KOPT-K1 (cell line): ENCODE measurements at regions not wholly inside any gene's neighbourhood (a gene's known extent, or its start where the extent isn't known, plus 50 kb on each side); places are given as distances from the start of the nearest gene placed in this dataset.

ENCODE experiments used
- H3K27ac ChIP-seq: fragments of 200-600 bp; sonication (generic); 2 replicates; pipeline ENCODE4 v1.5.1; 2016; ENCODE audit warnings: antibody characterized with exemption, mild to moderate bottlenecking, low read depth, low read length; ENCODE audit not compliant: poor library complexity, severe bottlenecking
- H3K36me3 ChIP-seq: fragments of 200-600 bp; sonication (generic); 2 replicates; pipeline ENCODE4 v1.5.1; 2017; ENCODE audit warnings: antibody characterized with exemption, mild to moderate bottlenecking, low read length, moderate library complexity; ENCODE audit not compliant: insufficient read depth
- H3K9me3 ChIP-seq: fragments of 200-600 bp; sonication (generic); 2 replicates; pipeline ENCODE4 v1.5.1; 2017; ENCODE audit warnings: antibody characterized with exemption, low read length, mild to moderate bottlenecking; ENCODE audit not compliant: insufficient read depth, poor library complexity, severe bottlenecking

DNA sequence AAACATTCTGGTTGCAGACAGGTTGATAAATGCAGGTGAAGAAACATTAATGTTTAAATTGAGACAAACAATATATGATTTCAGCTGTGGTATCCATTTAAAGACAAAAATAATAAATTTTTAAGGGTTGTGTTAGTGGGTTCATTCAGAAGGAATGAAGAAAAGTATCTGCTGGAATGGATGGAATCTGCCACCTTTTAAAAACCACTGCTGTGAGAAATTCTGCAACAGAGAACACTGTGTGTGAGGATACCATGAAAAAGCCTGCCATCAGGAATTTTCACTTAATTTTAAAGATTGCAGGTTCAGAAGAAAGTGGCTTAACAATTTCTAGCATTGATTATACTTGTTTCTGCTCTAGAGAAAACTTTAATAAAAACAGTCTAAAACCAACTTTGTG lies 184.6 kb upstream of the SOX5 start:
- H3K9me3 ChIP-seq, result no peaks in the 10 kb centered on the region
- no peaks in the 10 kb centered on the region for H3K36me3 ChIP-seq
- no peak overlapping the region for H3K27ac ChIP-seq

DNA sequence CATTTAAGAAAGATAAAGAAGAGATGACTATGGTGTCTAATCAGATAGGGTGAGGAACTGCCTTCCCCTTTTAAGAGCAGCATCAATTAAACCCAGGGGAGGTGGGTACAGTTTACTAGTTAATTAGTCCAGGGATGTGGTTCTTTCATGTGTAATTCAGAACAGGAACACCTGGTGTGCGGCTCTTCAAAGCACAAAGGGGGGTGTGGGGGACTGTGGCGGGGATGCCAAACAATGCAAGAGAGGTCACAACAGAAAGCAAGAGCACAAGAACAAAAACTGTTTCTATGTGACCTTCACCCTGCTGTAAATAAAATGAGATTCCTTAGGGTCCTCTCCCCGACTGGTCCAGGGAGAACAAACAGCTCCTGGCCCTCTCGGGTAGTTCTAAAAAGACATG lies 183.9 kb upstream of the SOX5 start:
- Histone ChIP-seq H3K36me3 (no peaks in the 10 kb centered on the region), H3K9me3 (no peaks in the 10 kb centered on the region), H3K27ac (no peak overlapping the region)

DNA sequence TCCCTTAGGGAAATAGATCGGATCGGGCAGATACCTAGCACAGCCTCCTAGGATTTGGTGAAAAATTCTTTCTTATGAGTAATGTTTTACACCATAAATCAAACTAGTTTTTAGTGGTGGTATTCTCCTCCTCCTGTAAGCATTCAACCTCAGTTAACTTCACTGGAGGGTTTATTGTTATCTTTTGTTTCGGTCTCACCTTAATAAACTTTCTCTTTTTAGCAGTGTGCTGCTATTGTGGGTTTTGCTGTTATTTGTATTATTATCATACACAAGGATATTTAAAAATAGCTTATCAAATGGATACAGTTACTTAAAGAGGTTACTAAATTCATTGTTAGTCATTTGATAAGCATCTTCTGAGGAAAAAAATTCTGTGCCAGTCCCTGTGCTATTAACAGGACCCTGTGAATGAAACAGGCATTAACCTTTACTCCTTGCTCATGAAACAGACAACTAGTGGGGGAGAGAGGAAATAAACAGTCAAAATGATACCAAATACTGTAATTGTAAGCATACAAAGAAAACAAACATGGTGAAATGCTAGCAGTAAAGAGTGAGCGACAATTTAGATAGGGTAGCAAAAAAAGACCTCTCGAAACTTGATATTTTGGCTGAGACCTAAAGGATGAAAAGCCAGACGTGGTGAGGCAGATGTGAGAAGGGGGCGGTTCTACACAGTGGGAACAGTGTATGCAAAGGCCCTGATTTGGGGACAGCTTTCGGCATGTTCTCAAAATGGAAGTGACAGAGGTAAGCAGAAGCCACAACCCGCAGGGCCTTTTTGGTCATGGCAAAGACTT lies 178.7 kb upstream of the SOX5 start:
- Histone ChIP-seq H3K9me3 (no peaks in the 10 kb centered on the region), H3K27ac (no peak overlapping the region), H3K36me3 (no peaks in the 10 kb centered on the region)

DNA sequence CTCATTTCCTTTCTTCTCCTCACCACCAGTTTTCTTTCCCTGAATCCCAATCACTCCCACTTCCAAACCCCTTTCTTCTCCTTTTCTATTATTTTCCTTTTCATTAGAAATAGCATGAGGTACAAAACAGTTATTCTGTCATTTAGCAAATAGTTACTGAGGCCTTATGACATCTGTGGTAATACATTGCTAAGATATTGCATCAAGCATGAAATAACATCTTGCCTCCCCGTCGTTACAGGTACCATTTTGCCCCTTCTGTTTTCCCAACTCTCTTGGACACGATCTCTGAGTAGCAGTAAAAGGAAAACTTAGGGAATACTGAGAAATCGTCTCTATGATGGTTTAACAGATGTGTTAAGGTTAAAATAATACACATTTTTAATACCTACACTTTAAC lies 175.8 kb upstream of the SOX5 start:
- Histone ChIP-seq H3K27ac (no peak overlapping the region), H3K36me3 (no peaks in the 10 kb centered on the region), H3K9me3 (no peaks in the 10 kb centered on the region)

DNA sequence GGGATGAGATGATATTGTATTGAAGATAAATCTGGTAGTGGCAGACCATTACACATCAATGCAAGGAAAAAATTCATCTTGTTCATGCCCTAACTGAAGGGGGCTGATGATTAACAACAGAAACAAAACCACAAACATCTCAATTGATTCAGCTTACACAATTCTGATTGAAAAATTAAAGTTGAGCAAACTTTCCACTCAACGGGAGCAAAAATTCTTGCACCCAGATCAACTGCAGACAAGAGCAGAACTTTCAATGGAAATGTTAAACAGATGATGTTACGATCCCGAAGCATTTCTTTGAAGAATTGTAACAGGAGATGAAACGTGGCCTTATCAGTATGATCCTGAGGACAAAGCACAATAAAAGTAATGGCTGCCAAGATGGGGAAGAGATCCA lies 172.4 kb upstream of the SOX5 start:
- no peaks in the 10 kb centered on the region for H3K36me3 ChIP-seq
- no peak overlapping the region for H3K27ac ChIP-seq
- H3K9me3 ChIP-seq, result no peaks in the 10 kb centered on the region

DNA sequence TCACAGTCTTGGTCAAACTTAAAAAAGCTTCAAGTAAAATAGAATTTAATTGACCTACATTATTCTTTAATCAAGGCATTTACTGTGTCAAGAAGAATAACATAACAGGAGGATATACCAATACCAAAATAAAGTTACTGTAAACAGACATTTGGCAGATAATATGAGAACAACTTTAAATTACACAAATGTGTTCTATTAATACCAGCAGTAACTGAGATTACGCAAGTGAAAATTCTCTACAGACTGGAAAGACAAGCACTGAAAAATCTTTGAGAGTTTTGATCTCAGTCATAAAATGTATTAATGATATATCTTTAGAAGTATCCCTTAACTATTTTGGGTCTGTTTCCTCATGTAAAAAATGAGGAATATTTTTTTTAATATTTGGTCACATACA lies 169.2 kb upstream of the SOX5 start:
- H3K36me3 ChIP-seq, result no peaks in the 10 kb centered on the region
- no peak overlapping the region for H3K27ac ChIP-seq

DNA sequence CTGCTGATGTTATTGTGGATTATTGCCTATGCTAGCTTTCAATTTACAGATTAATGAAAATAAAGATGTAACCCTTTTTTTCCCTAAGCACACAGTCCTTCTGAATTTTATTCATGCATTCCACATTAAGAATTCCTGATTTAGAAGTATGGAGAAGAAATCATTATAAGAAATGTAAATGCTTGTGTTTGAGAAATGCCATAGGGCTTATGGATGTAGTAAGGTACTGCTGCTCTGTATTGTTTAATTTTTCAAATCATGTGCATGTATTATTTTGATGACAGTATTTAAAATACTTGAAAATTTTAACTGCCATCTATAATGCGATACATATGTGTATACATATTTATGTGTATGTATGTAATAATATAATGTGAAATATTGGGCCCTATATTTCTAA lies 167.1 kb upstream of the SOX5 start:
- no peaks in the 10 kb centered on the region for H3K9me3 ChIP-seq
- H3K36me3 ChIP-seq, result no peaks in the 10 kb centered on the region
- H3K27ac ChIP-seq, result no peak overlapping the region

More for the DNA sequence above, 169.2 kb upstream of the SOX5 start:
- H3K9me3 ChIP-seq, result no peaks in the 10 kb centered on the region

DNA sequence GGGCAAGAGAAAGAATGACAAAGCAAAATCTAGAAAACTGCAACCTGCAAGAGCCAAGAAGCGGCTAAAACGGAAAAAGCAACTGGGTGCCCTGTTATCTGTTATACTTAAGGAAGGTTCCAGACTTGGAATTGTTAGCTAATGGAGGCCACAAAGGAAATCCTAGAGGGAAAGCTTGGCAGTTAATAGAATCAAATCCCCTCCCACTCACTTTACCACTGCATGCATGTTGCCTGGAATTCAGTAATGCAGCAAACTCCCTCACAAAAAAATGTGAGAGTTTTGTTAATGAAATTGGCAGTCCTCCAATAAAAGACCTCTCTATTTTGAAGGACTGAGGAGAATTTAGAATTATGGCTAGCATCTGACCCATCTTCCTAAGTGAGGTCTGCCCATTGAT lies 164.2 kb upstream of the SOX5 start:
- Histone ChIP-seq H3K36me3 (no peaks in the 10 kb centered on the region), H3K27ac (no peak overlapping the region), H3K9me3 (no peaks in the 10 kb centered on the region)

DNA sequence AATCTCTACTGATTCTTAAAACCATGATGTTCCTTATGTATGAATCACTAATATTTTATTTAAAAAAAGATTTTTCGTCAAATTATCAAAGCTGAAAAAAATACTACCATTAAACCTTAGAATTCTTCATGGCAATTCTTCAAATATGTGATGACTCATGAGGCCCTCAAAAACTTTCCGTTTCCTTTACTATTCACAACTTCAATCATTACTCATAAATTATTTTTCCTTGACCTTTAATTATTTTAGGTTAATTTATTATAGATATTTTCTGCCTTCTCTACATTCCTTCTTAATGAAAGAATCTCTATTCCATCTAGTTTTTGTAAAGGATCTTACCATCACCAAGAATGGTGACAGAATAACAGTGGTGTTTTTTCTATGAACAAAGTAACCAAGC lies 162.1 kb upstream of the SOX5 start:
- Histone ChIP-seq H3K36me3 (no peaks in the 10 kb centered on the region), H3K9me3 (no peaks in the 10 kb centered on the region), H3K27ac (no peak overlapping the region)

DNA sequence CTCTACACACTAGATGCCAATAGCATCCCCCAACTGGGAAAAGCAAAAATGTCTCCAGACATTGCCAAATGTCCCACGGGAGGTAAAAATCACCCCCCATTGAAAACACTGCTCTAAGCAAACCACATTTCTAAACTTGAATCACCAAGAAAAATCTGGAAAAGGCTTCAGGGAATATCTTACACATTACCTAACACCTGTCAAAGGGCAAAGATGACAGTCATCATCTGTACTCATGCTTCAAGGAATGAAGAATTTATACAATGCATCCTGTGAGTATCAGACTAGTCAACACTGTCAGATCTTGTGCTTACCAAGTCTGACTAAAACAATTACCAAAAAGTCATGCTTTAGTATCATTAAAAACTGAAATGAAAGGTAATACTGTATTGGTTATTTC lies 161.6 kb upstream of the SOX5 start:
- Histone ChIP-seq H3K36me3 (no peaks in the 10 kb centered on the region), H3K9me3 (no peaks in the 10 kb centered on the region), H3K27ac (no peak overlapping the region)

DNA sequence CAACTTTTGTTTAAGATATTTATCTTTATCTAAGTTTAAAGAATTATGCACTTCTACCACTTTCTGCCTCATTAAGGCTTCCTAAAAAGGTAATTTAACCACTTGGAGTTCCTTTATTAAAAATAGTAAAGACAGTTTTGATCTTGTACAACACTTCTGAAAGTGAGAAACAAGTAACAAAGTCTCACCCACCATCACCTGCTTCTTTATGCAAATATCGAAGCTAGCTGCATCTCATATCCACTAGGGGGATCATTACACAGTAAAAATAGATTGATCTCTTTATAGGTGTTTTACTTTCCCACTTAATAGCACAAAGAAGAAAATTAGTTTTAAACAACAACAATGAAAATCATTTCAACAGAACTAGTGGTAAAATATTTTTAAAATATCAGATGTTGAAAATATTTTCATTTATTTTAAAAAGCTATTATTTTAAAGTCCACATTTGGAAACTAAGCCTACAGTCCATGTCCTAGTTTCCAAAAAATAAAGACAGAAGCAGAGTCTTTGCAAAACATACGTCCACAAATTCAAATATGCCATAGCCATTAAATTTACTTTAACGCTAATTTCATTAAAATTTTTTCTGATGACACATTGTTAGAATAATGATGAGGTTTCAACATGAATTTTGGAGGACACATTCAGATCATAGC lies 160.0 kb upstream of the SOX5 start:
- Histone ChIP-seq H3K36me3 (no peaks in the 10 kb centered on the region), H3K9me3 (no peaks in the 10 kb centered on the region), H3K27ac (no peak overlapping the region)

DNA sequence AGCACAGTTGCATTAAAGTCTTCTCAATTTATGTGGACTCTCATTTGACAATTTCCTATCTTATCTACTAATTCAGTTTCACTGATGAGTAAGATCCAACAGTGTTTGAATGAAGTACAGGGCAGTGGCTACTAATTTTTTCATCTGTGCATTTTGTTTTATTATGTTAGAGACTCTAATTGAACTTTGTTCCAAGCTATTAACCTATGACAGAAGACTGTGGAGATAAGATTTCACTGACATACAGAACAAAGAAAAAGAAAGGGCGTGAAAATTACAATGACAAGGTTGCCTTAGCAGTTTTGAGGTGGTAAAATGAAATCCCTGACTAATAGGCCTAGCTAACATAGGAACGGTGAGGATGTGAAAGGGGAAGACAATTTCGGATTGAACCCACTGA lies 153.2 kb upstream of the SOX5 start:
- H3K36me3 ChIP-seq, result no peaks in the 10 kb centered on the region
- no peak overlapping the region for H3K27ac ChIP-seq
- H3K9me3 ChIP-seq, result no peaks in the 10 kb centered on the region

DNA sequence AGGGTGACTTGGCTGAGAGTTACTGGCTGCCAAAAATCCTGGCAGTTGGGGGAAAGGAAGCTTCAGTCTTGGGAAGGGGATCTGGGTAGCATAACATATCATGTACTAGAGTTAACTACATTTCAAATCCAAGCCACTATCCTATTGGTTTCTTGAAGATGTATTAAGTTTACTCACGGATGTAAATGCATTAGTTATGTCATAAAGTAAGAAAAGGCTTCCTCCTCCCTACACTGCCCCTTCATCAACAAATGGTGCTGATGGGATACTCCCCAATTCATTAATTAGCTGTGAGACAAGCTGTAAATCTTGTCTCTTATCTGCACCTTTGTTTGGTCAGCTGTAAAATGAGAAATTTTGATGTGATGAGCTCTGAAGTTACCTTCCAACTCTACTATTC lies 150.1 kb upstream of the SOX5 start:
- H3K36me3 ChIP-seq, result no peaks in the 10 kb centered on the region
- no peaks in the 10 kb centered on the region for H3K9me3 ChIP-seq
- no peak overlapping the region for H3K27ac ChIP-seq

DNA sequence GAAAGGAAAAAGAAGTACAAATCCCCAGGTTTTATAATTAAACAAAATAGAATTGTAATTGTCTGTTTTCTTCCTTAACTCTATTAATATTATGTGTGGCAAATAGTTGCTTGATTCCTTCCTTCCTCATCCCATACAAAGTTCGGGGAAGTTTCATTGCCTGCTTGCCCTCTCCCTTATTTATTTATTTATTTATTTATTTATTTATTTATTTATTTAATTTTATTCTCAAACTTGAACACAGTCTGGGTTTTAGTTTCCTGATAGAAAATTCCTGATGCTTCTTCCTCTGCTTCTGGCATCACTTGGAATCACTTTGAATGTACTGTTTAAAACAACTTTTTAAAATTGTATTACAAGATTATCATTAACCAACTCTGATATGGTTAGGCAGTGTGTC lies 145.8 kb upstream of the SOX5 start:
- no peak overlapping the region for H3K27ac ChIP-seq

DNA sequence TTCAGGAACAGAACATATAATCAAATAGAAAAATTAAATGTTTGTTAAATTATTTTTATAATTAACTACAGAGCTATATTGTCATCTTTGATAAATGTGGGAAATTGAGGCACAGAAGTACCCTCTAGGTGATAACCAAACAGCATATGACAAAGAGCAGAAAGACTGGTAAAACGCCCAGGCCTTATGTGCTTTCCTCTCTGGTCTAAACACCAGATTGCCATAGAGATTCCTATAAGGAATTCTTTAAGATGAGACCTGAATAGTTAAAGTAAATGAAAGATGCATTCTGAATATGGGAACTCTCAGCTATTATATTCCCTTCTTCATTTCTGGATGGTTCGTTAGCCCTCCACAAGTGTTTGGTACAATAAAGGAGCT lies 140.0 kb upstream of the SOX5 start:
- no peaks in the 10 kb centered on the region for H3K9me3 ChIP-seq

More for the DNA sequence above, 145.8 kb upstream of the SOX5 start:
- no peaks in the 10 kb centered on the region for H3K9me3 ChIP-seq
- no peaks in the 10 kb centered on the region for H3K36me3 ChIP-seq

More for the DNA sequence above, 140.0 kb upstream of the SOX5 start:
- Histone ChIP-seq H3K27ac (no peak overlapping the region), H3K36me3 (no peaks in the 10 kb centered on the region)
